Amniotic stem cell (primary cell): ENCODE measurements at regions not wholly inside any gene's neighbourhood (a gene's known extent, or its start where the extent isn't known, plus 50 kb on each side); places are given as distances from the start of the nearest gene placed in this dataset.

Experiments used
- DNase-seq: peaks from one replicate; lab custom pipeline; 2025; lab: John Stamatoyannopoulos, UW

GRCh38 chr7:91323626-91324158 is 59.5 kb downstream of the FZD1 start:
- DNase-seq: no peak

- no peak for DNase-seq
These were observed 60.4 kb downstream of the FZD1 start for GRCh38 chr7:91324663-91325062.

- DNase-seq: no peak
These were observed 61.5 kb downstream of the FZD1 start for GRCh38 chr7:91325726-91326125.

GRCh38 chr7:91326516-91327199 is 62.4 kb downstream of the FZD1 start:
- DNase-seq: no peak

- DNase-seq: no peak
These were observed 63.1 kb downstream of the FZD1 start for GRCh38 chr7:91327346-91327745.

- DNase-seq: no peak
These were observed 65.3 kb downstream of the FZD1 start for GRCh38 chr7:91329571-91329970.

- no peak for DNase-seq
These were observed 66.1 kb downstream of the FZD1 start for GRCh38 chr7:91330191-91330808.

- no peak for DNase-seq
These were observed 66.6 kb downstream of the FZD1 start for GRCh38 chr7:91330866-91331265.

- no peak for DNase-seq
These were observed 71.9 kb downstream of the FZD1 start for GRCh38 chr7:91336106-91336505.

- no peak for DNase-seq
These were observed 74.2 kb downstream of the FZD1 start for GRCh38 chr7:91338226-91339020.

- DNase-seq: no peak
These were observed 78.1 kb downstream of the FZD1 start for GRCh38 chr7:91342346-91342745.

GRCh38 chr7:91343420-91343960 is 79.3 kb downstream of the FZD1 start:
- no peak for DNase-seq

- DNase-seq: no peak
These were observed 79.9 kb downstream of the FZD1 start for GRCh38 chr7:91343996-91344629.

- no peak for DNase-seq
These were observed 80.7 kb downstream of the FZD1 start for GRCh38 chr7:91344911-91345310.

- DNase-seq: no peak
These were observed 81.2 kb downstream of the FZD1 start for GRCh38 chr7:91345449-91345848.

- no peak for DNase-seq
These were observed 82.2 kb downstream of the FZD1 start for GRCh38 chr7:91346426-91346825.

GRCh38 chr7:91347290-91347689 is 83.1 kb downstream of the FZD1 start:
- no peak for DNase-seq

- no peak for DNase-seq
These were observed 84.5 kb downstream of the FZD1 start for GRCh38 chr7:91348711-91349110.

GRCh38 chr7:91351374-91351773 is 87.1 kb downstream of the FZD1 start:
- no peak for DNase-seq

- no peak for DNase-seq
These were observed 87.9 kb downstream of the FZD1 start for GRCh38 chr7:91352091-91352490.

GRCh38 chr7:91353848-91354247 is 89.6 kb downstream of the FZD1 start:
- DNase-seq: no peak
